Activated T-helper 2 cell treated with anti-CD3 and anti-CD28 coated beads, Interferon-gamma antibody, Interleukin-2, Interleukin-4, amounts not matched to agents 10 μg/mL and 5 μg/mL and 100 μg/mL, durations not matched to agents 14 hours and 24 hours and 36 hours (primary cell): ENCODE measurements at regions not wholly inside any gene's neighbourhood (a gene's known extent, or its start where the extent isn't known, plus 50 kb on each side); places are given as distances from the start of the nearest gene placed in this dataset.

ENCODE experiments used
- DNase-seq: peaks from one replicate; pipeline ENCODE4 v3.0.0; 2021; ENCODE audit warnings: low spot score
- H3K27ac Mint-ChIP-seq: one replicate; pipeline ENCODE4 v1.8.0; 2021; ENCODE audit warnings: mixed read lengths
- H3K27me3 Mint-ChIP-seq: one replicate; pipeline ENCODE4 v1.8.0; 2021; ENCODE audit warnings: low read depth, mixed read lengths
- H3K36me3 Mint-ChIP-seq: one replicate; pipeline ENCODE4 v1.8.0; 2021; ENCODE audit warnings: low read depth, mixed read lengths
- H3K4me1 Mint-ChIP-seq: one replicate; pipeline ENCODE4 v1.8.0; 2021; ENCODE audit warnings: low read depth, mixed read lengths
- H3K4me3 Mint-ChIP-seq: one replicate; pipeline ENCODE4 v1.8.0; 2021; ENCODE audit warnings: low read depth, mild to moderate bottlenecking, moderate library complexity, mixed read lengths
- H3K9me3 Mint-ChIP-seq: one replicate; pipeline ENCODE4 v1.8.0; 2021; ENCODE audit warnings: mixed read lengths
- intact Hi-C: fragments of 100-400 bp; cut with micrococcal nuclease; formaldehyde crosslinking; loops from one replicate; pipeline ENCODE4 v1.15.1; 2023

- no peaks in the 10 kb centered on the region for H3K27me3 Mint-ChIP-seq
- peaks cover 11% of the 10 kb centered on the region for H3K9me3 Mint-ChIP-seq
- intact Hi-C loops: no loop called here
- no peak overlapping the region for H3K4me3 Mint-ChIP-seq
- H3K27ac Mint-ChIP-seq: no peak overlapping the region
- H3K4me1 Mint-ChIP-seq: no peaks in the 10 kb centered on the region
- no peak for DNase-seq
- no peaks in the 10 kb centered on the region for H3K36me3 Mint-ChIP-seq
Observed at GRCh38 chr13:103758222-103758621, 692.0 kb upstream of the SLC10A2 start.

- Mint-ChIP-seq H3K9me3 (peaks cover 11% of the 10 kb centered on the region), H3K4me1 (no peaks in the 10 kb centered on the region), H3K36me3 (no peaks in the 10 kb centered on the region), H3K27ac (no peak overlapping the region), H3K27me3 (no peaks in the 10 kb centered on the region), H3K4me3 (no peak overlapping the region)
- intact Hi-C loops: no loop called here
- no peak for DNase-seq
Observed at GRCh38 chr13:103757361-103757760, 691.1 kb upstream of the SLC10A2 start.

DNA sequence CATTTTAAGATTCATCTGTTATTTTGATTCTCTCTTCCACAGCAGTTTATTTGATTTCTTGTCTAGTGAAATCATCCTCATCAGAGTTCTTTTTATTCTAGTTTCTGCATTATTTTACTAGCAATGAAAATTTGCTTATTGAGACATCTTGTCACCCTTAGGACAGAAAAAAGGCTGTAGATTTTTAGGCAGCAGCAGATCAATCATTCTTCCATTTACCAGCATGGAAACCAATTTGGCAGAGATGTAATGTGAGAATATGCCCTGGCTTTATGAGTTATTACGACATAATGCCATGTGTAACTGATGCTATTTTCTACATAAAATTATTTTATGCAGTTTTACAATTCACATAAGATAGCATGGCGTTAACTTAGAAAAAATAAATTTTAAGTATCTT is 688.6 kb upstream of the SLC10A2 start:
- no peak for DNase-seq
- Mint-ChIP-seq H3K36me3 (no peaks in the 10 kb centered on the region), H3K9me3 (peaks cover 4% of the 10 kb centered on the region), H3K4me1 (no peaks in the 10 kb centered on the region), H3K4me3 (no peak overlapping the region), H3K27ac (no peak overlapping the region), H3K27me3 (no peaks in the 10 kb centered on the region)
- intact Hi-C loops: no loop called here

GRCh38 chr13:103734837-103735236 is 668.6 kb upstream of the SLC10A2 start:
- intact Hi-C loops: no loop called here
- no peak overlapping the region for H3K4me3 Mint-ChIP-seq
- no peaks in the 10 kb centered on the region for H3K4me1 Mint-ChIP-seq
- H3K27me3 Mint-ChIP-seq: no peaks in the 10 kb centered on the region
- H3K36me3 Mint-ChIP-seq: no peaks in the 10 kb centered on the region
- H3K27ac Mint-ChIP-seq: no peak overlapping the region
- DNase-seq: no peak
- peaks cover 12% of the 10 kb centered on the region for H3K9me3 Mint-ChIP-seq

- Mint-ChIP-seq H3K36me3 (no peaks in the 10 kb centered on the region), H3K27me3 (no peaks in the 10 kb centered on the region), H3K9me3 (peaks cover 12% of the 10 kb centered on the region), H3K4me1 (no peaks in the 10 kb centered on the region), H3K4me3 (no peak overlapping the region), H3K27ac (no peak overlapping the region)
- no peak for DNase-seq
- intact Hi-C loops: no loop called here
Observed at GRCh38 chr13:103731959-103732358, 665.7 kb upstream of the SLC10A2 start.

DNA sequence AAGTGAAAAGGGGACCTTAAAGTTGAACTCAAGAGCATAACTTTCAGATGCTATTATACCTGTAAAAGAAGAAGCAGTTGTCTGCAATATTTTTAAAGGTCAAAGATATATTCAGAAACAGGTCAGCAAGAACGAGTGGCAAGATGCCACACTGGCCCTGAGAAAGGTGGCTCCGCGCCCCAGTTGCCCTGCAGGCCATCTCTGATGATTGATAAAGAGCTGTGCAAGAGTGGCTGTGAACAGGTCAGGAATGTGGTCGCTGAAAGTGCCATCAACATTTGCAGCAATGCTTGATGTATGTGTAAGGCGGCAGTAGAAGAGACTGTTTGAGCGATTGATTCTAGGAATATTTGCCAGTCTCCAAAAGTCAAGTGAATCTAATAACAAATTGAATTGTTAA is 664.2 kb upstream of the SLC10A2 start:
- Mint-ChIP-seq H3K27me3 (no peaks in the 10 kb centered on the region), H3K36me3 (no peaks in the 10 kb centered on the region), H3K4me1 (no peaks in the 10 kb centered on the region), H3K9me3 (peaks cover 12% of the 10 kb centered on the region), H3K4me3 (no peak overlapping the region), H3K27ac (no peak overlapping the region)
- intact Hi-C loops: no loop called here
- no peak for DNase-seq

- no peak overlapping the region for H3K4me3 Mint-ChIP-seq
- no peaks in the 10 kb centered on the region for H3K27me3 Mint-ChIP-seq
- H3K27ac Mint-ChIP-seq: no peak overlapping the region
- H3K4me1 Mint-ChIP-seq: no peaks in the 10 kb centered on the region
- no peak for DNase-seq
- H3K36me3 Mint-ChIP-seq: no peaks in the 10 kb centered on the region
- H3K9me3 Mint-ChIP-seq: peaks cover 7% of the 10 kb centered on the region
- intact Hi-C loops: no loop called here
Observed at GRCh38 chr13:103726808-103727207, 660.6 kb upstream of the SLC10A2 start.

DNA sequence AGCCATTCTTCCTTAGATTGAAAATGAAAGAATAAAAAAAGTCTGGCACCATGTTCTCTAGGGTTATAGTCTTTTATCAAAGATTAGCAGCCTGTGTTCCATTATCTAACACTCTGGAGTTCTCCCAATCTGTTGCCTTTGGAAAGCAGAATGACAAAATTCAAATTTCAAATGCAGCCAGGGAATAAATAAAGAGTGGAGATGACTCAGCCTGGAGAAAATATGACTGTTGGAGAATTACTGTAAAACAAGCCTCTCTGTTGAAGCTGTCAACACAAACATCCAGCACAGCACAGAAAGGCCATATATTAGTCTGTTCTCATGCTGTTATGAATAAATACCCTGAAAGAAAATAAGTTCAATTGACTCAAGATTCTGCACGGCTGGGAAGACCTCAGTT is 650.5 kb upstream of the SLC10A2 start:
- no peak overlapping the region for H3K4me3 Mint-ChIP-seq
- H3K27ac Mint-ChIP-seq: no peak overlapping the region
- H3K4me1 Mint-ChIP-seq: no peaks in the 10 kb centered on the region
- H3K9me3 Mint-ChIP-seq: peaks cover 10% of the 10 kb centered on the region
- intact Hi-C loops: no loop called here
- H3K27me3 Mint-ChIP-seq: no peaks in the 10 kb centered on the region
- no peak for DNase-seq
- H3K36me3 Mint-ChIP-seq: no peaks in the 10 kb centered on the region

- Mint-ChIP-seq H3K36me3 (no peaks in the 10 kb centered on the region), H3K4me1 (no peaks in the 10 kb centered on the region), H3K27ac (no peak overlapping the region), H3K27me3 (no peaks in the 10 kb centered on the region), H3K9me3 (peaks cover 11% of the 10 kb centered on the region), H3K4me3 (no peak overlapping the region)
- no peak for DNase-seq
- intact Hi-C loops: no loop called here
Observed at GRCh38 chr13:103715335-103715734, 649.1 kb upstream of the SLC10A2 start.

DNA sequence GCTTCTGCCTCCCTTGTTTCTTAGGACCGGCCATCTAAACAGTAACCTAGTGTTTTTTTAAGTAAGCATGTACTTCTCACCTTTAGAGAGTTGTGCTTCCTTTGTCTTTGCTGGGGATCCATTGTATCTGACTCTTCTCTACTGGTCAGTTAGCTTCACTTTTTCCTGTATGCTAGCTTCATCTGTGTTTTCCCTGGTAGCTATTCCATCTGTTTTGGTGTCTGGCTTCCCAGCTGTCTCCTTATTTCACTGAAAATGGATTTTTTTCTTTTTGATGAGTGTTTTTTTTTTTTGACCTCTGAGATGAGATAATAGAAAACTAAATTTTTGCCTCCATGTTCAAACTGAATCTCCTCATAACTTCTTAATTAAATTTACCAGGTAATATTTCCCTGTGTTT is 637.0 kb upstream of the SLC10A2 start:
- H3K4me1 Mint-ChIP-seq: no peaks in the 10 kb centered on the region
- intact Hi-C loops: no loop called here
- no peak for DNase-seq
- H3K27ac Mint-ChIP-seq: no peak overlapping the region
- no peaks in the 10 kb centered on the region for H3K36me3 Mint-ChIP-seq
- H3K9me3 Mint-ChIP-seq: peaks cover 8% of the 10 kb centered on the region
- H3K4me3 Mint-ChIP-seq: no peak overlapping the region
- no peaks in the 10 kb centered on the region for H3K27me3 Mint-ChIP-seq

DNA sequence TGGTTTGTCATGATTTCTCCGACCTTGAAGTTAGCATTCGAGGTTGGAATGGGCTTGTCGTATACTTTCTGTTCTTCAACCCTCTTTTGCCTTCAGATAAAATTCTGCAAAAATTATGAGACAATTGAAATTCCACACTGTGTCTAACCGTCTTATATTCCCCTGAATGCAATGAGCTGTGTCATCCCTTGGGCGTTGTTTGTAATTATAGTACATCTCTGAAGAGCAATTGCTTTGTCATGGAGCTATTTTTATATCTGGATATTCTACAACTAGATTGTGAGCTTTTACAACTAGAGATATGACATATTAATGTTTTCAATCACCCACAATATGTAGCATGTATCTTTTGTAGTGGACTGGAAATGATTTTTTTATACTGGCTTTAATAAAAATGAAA is 631.8 kb upstream of the SLC10A2 start:
- no peaks in the 10 kb centered on the region for H3K27me3 Mint-ChIP-seq
- no peak overlapping the region for H3K27ac Mint-ChIP-seq
- no peak overlapping the region for H3K4me3 Mint-ChIP-seq
- no peaks in the 10 kb centered on the region for H3K4me1 Mint-ChIP-seq
- intact Hi-C loops: no loop called here
- peaks cover under 1% of the 10 kb centered on the region for H3K9me3 Mint-ChIP-seq
- DNase-seq: no peak
- H3K36me3 Mint-ChIP-seq: no peaks in the 10 kb centered on the region

DNA sequence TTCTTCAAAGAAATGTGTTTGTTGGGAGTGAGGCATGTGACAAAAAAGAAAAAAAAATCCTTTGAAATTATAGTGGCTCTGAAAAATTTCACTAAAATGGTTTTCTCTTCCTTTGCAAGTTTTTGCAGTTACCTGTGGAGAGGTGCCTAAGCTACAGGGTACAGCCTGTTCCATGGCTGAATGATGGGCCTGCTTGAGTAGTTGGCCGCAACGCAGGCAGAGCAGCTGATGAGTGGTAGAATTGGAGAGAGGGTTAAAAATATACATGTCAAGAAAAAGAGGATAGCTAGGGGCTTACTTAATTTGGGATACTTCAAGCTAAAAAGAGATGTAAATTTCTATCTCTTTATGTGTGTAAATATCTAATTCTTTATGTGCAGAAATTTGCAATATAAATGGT is 629.1 kb upstream of the SLC10A2 start:
- intact Hi-C loops: no loop called here

DNA sequence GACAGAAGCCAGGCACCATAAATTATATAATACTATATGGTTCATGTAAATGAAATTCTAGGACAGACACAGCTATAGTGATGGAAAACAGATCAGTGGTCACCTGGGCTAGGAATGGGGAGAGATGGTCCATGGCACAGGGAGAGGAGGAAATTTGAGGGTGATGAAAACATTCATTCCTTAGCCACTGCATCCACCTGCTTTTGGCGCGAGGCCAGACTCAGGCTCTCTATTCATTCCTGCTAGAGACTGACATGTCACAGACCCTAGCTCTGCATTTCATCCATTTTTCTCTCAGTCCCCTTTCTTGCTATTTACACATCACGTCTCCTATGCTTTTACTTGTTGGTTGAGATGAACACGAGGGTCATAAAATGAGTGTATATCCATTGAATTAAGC is 628.3 kb upstream of the SLC10A2 start:
- intact Hi-C loops: no loop called here
- Mint-ChIP-seq H3K27ac (no peak overlapping the region), H3K36me3 (no peaks in the 10 kb centered on the region), H3K4me3 (no peak overlapping the region), H3K27me3 (no peaks in the 10 kb centered on the region), H3K9me3 (no peaks in the 10 kb centered on the region), H3K4me1 (no peaks in the 10 kb centered on the region)
- no peak for DNase-seq

More for the DNA sequence above, 629.1 kb upstream of the SLC10A2 start:
- no peaks in the 10 kb centered on the region for H3K27me3 Mint-ChIP-seq
- no peak overlapping the region for H3K4me3 Mint-ChIP-seq
- H3K36me3 Mint-ChIP-seq: no peaks in the 10 kb centered on the region
- no peak for DNase-seq
- no peaks in the 10 kb centered on the region for H3K4me1 Mint-ChIP-seq
- no peaks in the 10 kb centered on the region for H3K9me3 Mint-ChIP-seq
- H3K27ac Mint-ChIP-seq: no peak overlapping the region

GRCh38 chr13:103694033-103694432 is 627.8 kb upstream of the SLC10A2 start:
- Mint-ChIP-seq H3K4me3 (no peak overlapping the region), H3K4me1 (no peaks in the 10 kb centered on the region), H3K27me3 (no peaks in the 10 kb centered on the region), H3K27ac (no peak overlapping the region), H3K36me3 (no peaks in the 10 kb centered on the region), H3K9me3 (no peaks in the 10 kb centered on the region)
- no peak for DNase-seq
- intact Hi-C loops: no loop called here
